H9 (cell line): ENCODE measurements at regions not wholly inside any gene's neighbourhood (a gene's known extent, or its start where the extent isn't known, plus 50 kb on each side); places are given as distances from the start of the nearest gene placed in this dataset.

ENCODE experiments used
- DNase-seq: peaks from one replicate; pipeline ENCODE4 v3.0.0-alpha.2; 2017
- H2AFZ ChIP-seq: one replicate; pipeline ENCODE4 v1.6.1; 2013; ENCODE audit warnings: mild to moderate bottlenecking, low read length, control low read depth, moderate library complexity
- H2AK5ac ChIP-seq: 2 replicates; pipeline ENCODE4 v1.6.1; 2013; ENCODE audit warnings: low read length, control low read depth, mixed read lengths; ENCODE audit not compliant: insufficient read length
- H2BK120ac ChIP-seq: one replicate; pipeline ENCODE4 v1.6.1; 2013; ENCODE audit warnings: low read depth, mild to moderate bottlenecking, low read length, control low read depth, inconsistent platforms; ENCODE audit not compliant: poor library complexity, severe bottlenecking
- H2BK12ac ChIP-seq: 2 replicates; pipeline ENCODE4 v1.6.1; 2013; ENCODE audit warnings: low read length, control low read depth, mixed read lengths, low read depth; ENCODE audit not compliant: insufficient read length
- H2BK15ac ChIP-seq: 2 replicates; pipeline ENCODE4 v1.6.1; 2013; ENCODE audit warnings: low read depth, low read length, control low read depth
- H2BK20ac ChIP-seq: one replicate; pipeline ENCODE4 v1.6.1; 2013; ENCODE audit warnings: low read depth, mild to moderate bottlenecking, low read length, control low read depth, inconsistent platforms; ENCODE audit not compliant: poor library complexity, severe bottlenecking
- H2BK5ac ChIP-seq: 2 replicates; pipeline ENCODE4 v1.6.1; 2013; ENCODE audit warnings: low read length, control low read depth, mixed read lengths; ENCODE audit not compliant: insufficient read length
- H3K14ac ChIP-seq: 2 replicates; pipeline ENCODE4 v1.6.1; 2013; ENCODE audit warnings: low read length, control low read depth; ENCODE audit not compliant: insufficient read depth
- H3K18ac ChIP-seq: 2 replicates; pipeline ENCODE4 v1.6.1; 2013; ENCODE audit warnings: low read depth, mild to moderate bottlenecking, mixed read lengths, low read length, control low read depth; ENCODE audit not compliant: insufficient read length
- H3K23ac ChIP-seq: 2 replicates; pipeline ENCODE4 v1.6.1; 2013; ENCODE audit warnings: low read length, control low read depth, mixed read lengths, low read depth; ENCODE audit not compliant: insufficient read length
- H3K23me2 ChIP-seq: 2 replicates; pipeline ENCODE4 v1.6.1; 2013; ENCODE audit warnings: low read depth, mild to moderate bottlenecking, mixed read lengths, low read length, control low read depth; ENCODE audit not compliant: insufficient read length, poor library complexity, severe bottlenecking
- H3K27ac ChIP-seq: 2 replicates; pipeline ENCODE4 v1.5.1; 2013; ENCODE audit warnings: low read length, control low read depth, mixed read lengths, low read depth; ENCODE audit not compliant: insufficient read length
- H3K27me3 ChIP-seq: 2 replicates; pipeline ENCODE4 v1.6.1; 2013; ENCODE audit warnings: low read length, control low read depth, inconsistent platforms; ENCODE audit not compliant: insufficient read depth
- H3K4ac ChIP-seq: 2 replicates; pipeline ENCODE4 v1.6.1; 2013; ENCODE audit warnings: low read depth, mild to moderate bottlenecking, control low read depth, inconsistent platforms, low read length, moderate library complexity
- H3K4me1 ChIP-seq: 2 replicates; pipeline ENCODE4 v1.6.1; 2013; ENCODE audit warnings: low read length, control low read depth, inconsistent platforms; ENCODE audit not compliant: insufficient read depth
- H3K4me2 ChIP-seq: 2 replicates; pipeline ENCODE4 v1.6.1; 2013; ENCODE audit warnings: low read length, control low read depth, mixed read lengths; ENCODE audit not compliant: insufficient read length, insufficient read depth
- H3K56ac ChIP-seq: 2 replicates; pipeline ENCODE4 v1.6.1; 2013; ENCODE audit warnings: low read depth, mild to moderate bottlenecking, mixed read lengths, low read length, control low read depth; ENCODE audit not compliant: insufficient read length
- H3K79me1 ChIP-seq: 2 replicates; pipeline ENCODE4 v1.6.1; 2013; ENCODE audit warnings: low read depth, mild to moderate bottlenecking, moderate library complexity, low read length, control low read depth, inconsistent platforms; ENCODE audit not compliant: insufficient read depth, poor library complexity, severe bottlenecking
- H3K79me2 ChIP-seq: 2 replicates; pipeline ENCODE4 v1.6.1; 2013; ENCODE audit warnings: low read length, control low read depth, inconsistent platforms; ENCODE audit not compliant: insufficient read depth
- H3K9ac ChIP-seq: 2 replicates; pipeline ENCODE4 v1.6.1; 2013; ENCODE audit warnings: low read length, control low read depth, mixed read lengths; ENCODE audit not compliant: insufficient read length; ENCODE audit errors: extremely low read depth
- H3K9me3 ChIP-seq: one replicate; pipeline ENCODE4 v1.6.1; 2013; ENCODE audit warnings: low read depth, low read length, inconsistent platforms; ENCODE audit not compliant: control insufficient read depth
- H3T11ph ChIP-seq: one replicate; pipeline ENCODE4 v1.6.1; 2013; ENCODE audit warnings: mild to moderate bottlenecking, low read length, control low read depth, inconsistent platforms
- H4K20me1 ChIP-seq: one replicate; pipeline ENCODE4 v1.6.1; 2013; ENCODE audit not compliant: control insufficient read depth, insufficient read length, insufficient read depth
- H4K5ac ChIP-seq: 2 replicates; pipeline ENCODE4 v1.6.1; 2013; ENCODE audit warnings: low read depth, mild to moderate bottlenecking, mixed read lengths, low read length, control low read depth; ENCODE audit not compliant: insufficient read length
- H4K8ac ChIP-seq: replicated peaks from 2 replicates; pipeline ENCODE4 v1.6.1; 2013; ENCODE audit warnings: low read length, control low read depth, mixed read lengths, low read depth; ENCODE audit not compliant: insufficient read length
- H4K91ac ChIP-seq: 2 replicates; pipeline ENCODE4 v1.6.1; 2013; ENCODE audit warnings: low read depth, mild to moderate bottlenecking, moderate library complexity, mixed read lengths, low read length, control low read depth; ENCODE audit not compliant: insufficient read length
- H3K27ac Mint-ChIP-seq, 3 experiments: 2 replicates in 2 of 3; 3 replicates in 1 of 3; pipeline ENCODE4 v1.8.0; 2020 to 2021; ENCODE audit warnings: mixed read lengths in 3 of 3, mild to moderate bottlenecking in 1 of 3, moderate library complexity in 1 of 3
- H3K27me3 Mint-ChIP-seq: 2 replicates; pipeline ENCODE4 v1.8.0; 2021; ENCODE audit warnings: low read depth, mild to moderate bottlenecking, moderate library complexity, mixed read lengths
- H3K36me3 Mint-ChIP-seq, 3 experiments: 2 replicates in 2 of 3; 3 replicates in 1 of 3; pipeline ENCODE4 v1.8.0; 2020 to 2021; ENCODE audit warnings: low read depth in 3 of 3, mixed read lengths in 3 of 3; ENCODE audit not compliant: insufficient read depth in 1 of 3
- H3K4me1 Mint-ChIP-seq, 2 experiments: 2 replicates each; pipeline ENCODE4 v1.8.0; 2020; ENCODE audit warnings: mixed read lengths in 2 of 2
- H3K4me3 Mint-ChIP-seq, 2 experiments: 2 replicates in 1 of 2; 3 replicates in 1 of 2; pipeline ENCODE4 v1.8.0; 2020 to 2021; ENCODE audit warnings: mild to moderate bottlenecking in 2 of 2, mixed read lengths in 2 of 2, moderate library complexity in 1 of 2
- H3K9me3 Mint-ChIP-seq, 2 experiments: 2 replicates in 1 of 2; 3 replicates in 1 of 2; pipeline ENCODE4 v1.8.0; 2020; ENCODE audit warnings: mild to moderate bottlenecking in 2 of 2, mixed read lengths in 2 of 2, moderate library complexity in 1 of 2
- CTCF ChIP-seq: fragments of 200-600 bp; sonication (generic); conservative IDR thresholded peaks from 3 replicates; pipeline ENCODE4 v1.8.0; 2021; ENCODE audit warnings: antibody characterized with exemption, mild to moderate bottlenecking
- WGBS: extraction: QIAGEN DNeasy Blood & Tissue Kit; methylation state at CpG from one replicate; pipeline ENCODE4 v1.1.7; 2013; ENCODE audit warnings: missing lambda C conversion rate, low lambda C conversion rate, mixed read lengths; ENCODE audit not compliant: insufficient read length; ENCODE audit errors: extremely low coverage; 5-methylcytosine and 5-hydroxymethylcytosine counted together

DNA sequence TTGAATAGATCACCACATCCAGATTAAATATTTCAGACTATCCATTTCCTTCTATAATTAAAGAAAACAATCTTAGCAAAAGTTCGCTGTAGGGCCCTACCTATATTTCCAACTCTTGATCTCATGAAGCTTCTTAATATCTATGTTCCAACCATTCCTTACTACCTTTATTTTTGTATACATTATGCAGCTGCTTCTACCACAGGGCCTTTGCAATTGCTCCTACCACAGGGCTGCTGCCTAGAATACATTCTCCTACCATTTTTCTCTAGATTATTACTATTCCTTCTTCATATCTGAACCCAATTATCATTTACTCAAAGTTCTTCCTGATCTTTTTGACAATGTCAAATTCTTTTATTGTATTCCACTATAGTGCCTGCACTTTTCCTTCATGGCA is 516.6 kb downstream of the RFPL4B start:
- WGBS, result no CpG with 5 or more reads among the region's 1 CpG
- H3K9me3 ChIP-seq, result no peaks in the 10 kb centered on the region
- no peak overlapping the region for H3K4ac ChIP-seq
- no peaks in the 10 kb centered on the region for H3K79me1 ChIP-seq
- H3K27me3 ChIP-seq, result no peaks in the 10 kb centered on the region
- no peak for DNase-seq
- no peaks in the 10 kb centered on the region; a peak in 1 of 7 replicates for H3K36me3 Mint-ChIP-seq
- H3K9ac ChIP-seq, result no peak overlapping the region
- H4K91ac ChIP-seq, result no peak overlapping the region
- no peak overlapping the region for H3K23ac ChIP-seq
- H3K4me1 ChIP-seq, result no peaks in the 10 kb centered on the region
- no peak overlapping the region for H3K14ac ChIP-seq
- H4K20me1 ChIP-seq, result no peaks in the 10 kb centered on the region
- no peak overlapping the region for H3K27ac Mint-ChIP-seq
- H4K8ac ChIP-seq, result no peak overlapping the region
- H3K4me3 Mint-ChIP-seq, result no peak overlapping the region
- H2BK12ac ChIP-seq, result no peak overlapping the region
- no peaks in the 10 kb centered on the region for H3K27me3 Mint-ChIP-seq
- H2BK15ac ChIP-seq, result no peak overlapping the region
- H2BK20ac ChIP-seq, result no peak overlapping the region
- no peak overlapping the region for H3K56ac ChIP-seq
- no peaks in the 10 kb centered on the region for H3K23me2 ChIP-seq
- no peak for TF ChIP-seq CTCF
- H3K27ac ChIP-seq, result no peak overlapping the region
- H2BK5ac ChIP-seq, result no peak overlapping the region
- H3K79me2 ChIP-seq, result no peaks in the 10 kb centered on the region
- H3K18ac ChIP-seq, result no peak overlapping the region
- H2BK120ac ChIP-seq, result no peak overlapping the region
- H3T11ph ChIP-seq, result no peak overlapping the region
- H3K9me3 Mint-ChIP-seq, result no peaks in the 10 kb centered on the region; a peak in 1 of 5 replicates
- H2AK5ac ChIP-seq, result no peak overlapping the region
- no peak overlapping the region for H2AFZ ChIP-seq
- no peak overlapping the region for H4K5ac ChIP-seq
- H3K4me2 ChIP-seq, result no peak overlapping the region
- peaks cover 7% of the 10 kb centered on the region in 2 experiments; a peak in 2 of 4 replicates for H3K4me1 Mint-ChIP-seq
